GM18507 (cell line): ENCODE measurements at regions not wholly inside any gene's neighbourhood (a gene's known extent, or its start where the extent isn't known, plus 50 kb on each side); places are given as distances from the start of the nearest gene placed in this dataset.
"Not testable (repeated sequence)": the region's sequence is repeated elsewhere in the genome, so short reads cannot be mapped to it uniquely, and the experiment has no call there.

Source experiments
- DNase-seq: peaks from one replicate; pipeline ENCODE4 v3.0.0; 2011; ENCODE audit warnings: low read depth; ENCODE audit not compliant: insufficient read length; ENCODE audit errors: extremely low spot score
- FAIRE-seq: peaks from 2 replicates; lab custom pipeline; 2011; peaks lifted over from hg19 to GRCh38; lab: Jason Lieb, UNC

- FAIRE-seq (no peak), DNase-seq (no peak)
These were observed 94.1 kb downstream of the SNX5 start for GRCh38 chr20:17874271-17875105.

- FAIRE-seq (no peak), DNase-seq (no peak)
These were observed 95.0 kb downstream of the SNX5 start for GRCh38 chr20:17873410-17874270.

DNA sequence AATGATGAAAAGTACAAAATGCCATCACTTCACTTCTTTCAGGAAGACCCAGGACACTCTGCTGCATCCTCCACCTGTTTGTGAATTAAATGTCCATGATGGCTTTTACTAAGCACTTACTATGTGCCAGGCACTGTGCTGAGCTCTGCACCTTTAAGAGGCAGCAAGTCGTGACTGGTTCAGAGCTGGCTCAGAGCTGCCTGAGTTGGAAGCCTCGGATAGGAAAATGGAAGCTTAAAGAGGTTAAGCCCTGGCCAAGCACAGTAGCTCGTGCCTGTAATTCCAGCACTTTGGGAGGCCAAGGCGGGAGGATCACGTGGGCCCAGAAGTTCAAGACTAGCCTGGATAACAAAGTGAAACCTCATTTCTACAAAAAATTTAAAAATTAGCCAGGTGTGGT is 95.6 kb downstream of the SNX5 start:
- FAIRE-seq = no peak
- DNase-seq = no peak

- FAIRE-seq (no peak), DNase-seq (no peak)
These were observed 96.2 kb downstream of the SNX5 start for GRCh38 chr20:17872434-17872833.

DNA sequence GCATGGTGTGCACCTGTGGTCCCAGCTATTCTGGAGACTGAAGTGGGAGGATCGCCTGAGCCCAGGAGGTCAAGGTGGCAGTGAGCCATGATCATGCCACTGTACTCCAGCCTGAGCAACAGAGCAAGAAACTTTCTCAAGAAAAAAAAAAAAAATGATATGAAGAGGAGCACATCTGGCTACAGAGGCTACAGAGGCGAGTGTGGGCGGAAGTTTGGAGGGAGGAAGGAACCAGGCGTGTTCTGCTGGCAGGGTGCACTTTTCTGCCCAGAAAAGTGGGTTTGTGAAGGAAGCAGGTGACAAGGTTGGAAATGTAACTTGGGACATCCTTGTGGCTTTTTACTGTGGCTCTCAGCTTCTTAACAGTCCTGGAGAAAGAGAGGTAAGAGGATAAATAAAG is 96.7 kb downstream of the SNX5 start:
- FAIRE-seq (no peak), DNase-seq (no peak)

DNA sequence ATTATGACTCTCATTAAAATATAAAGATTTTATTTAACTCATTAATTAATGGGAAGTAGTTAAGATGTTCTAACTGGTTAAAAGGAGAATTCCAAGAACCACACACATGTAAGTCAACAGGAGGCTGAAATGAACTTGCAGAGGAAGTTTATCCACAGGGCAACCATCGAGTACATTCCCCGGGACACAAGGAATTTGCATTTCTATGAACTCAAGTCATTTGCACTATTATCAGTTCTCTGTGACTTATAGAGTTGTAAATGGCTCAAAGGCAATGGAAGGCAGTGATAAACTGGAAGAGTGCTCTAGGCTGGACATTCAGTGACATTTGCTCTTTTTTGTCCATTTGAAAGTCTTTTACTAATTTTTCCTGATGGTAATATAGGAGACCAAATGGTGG is 97.4 kb downstream of the SNX5 start:
- FAIRE-seq (no peak), DNase-seq (no peak)

- DNase-seq = no peak
- no peak for FAIRE-seq
These were observed 98.4 kb downstream of the SNX5 start for GRCh38 chr20:17870086-17870740.

DNA sequence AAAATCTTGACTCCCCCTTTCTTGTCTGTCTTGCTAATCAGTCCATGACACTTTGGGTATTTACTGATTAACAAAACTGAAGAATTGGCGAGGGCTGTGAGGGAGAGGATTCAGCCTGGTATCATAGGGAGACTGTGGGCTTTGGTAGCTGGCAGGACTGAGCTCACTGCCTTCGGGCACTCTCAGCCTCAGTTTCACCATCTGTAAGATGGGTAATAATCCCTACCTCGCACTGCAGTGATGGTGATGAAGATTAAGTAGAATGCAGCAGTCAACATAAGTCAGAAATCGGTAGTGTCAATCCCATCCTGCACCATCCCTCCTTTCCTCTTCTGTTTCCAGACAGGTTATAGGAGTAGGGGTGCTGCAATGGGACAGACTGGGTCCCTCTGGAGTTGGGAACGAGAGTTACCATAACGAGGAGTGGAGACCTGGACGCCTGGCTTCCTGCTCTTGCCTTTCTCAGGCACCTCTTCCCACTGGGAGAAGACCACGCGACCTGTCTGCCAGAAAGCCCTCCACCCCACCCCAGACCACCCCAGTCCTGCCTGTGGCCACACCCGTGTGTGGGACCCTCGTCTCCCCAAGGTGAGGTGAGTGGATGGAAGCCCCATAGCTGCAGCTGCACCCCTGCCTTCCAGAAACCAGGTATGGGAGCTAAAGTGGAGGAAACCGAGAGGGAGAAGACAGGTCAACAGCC is 99.1 kb downstream of the SNX5 start:
- DNase-seq (no peak), FAIRE-seq (no peak)

- DNase-seq (no peak), FAIRE-seq (no peak)
These were observed 99.8 kb downstream of the SNX5 start for GRCh38 chr20:17868700-17869231.

DNA sequence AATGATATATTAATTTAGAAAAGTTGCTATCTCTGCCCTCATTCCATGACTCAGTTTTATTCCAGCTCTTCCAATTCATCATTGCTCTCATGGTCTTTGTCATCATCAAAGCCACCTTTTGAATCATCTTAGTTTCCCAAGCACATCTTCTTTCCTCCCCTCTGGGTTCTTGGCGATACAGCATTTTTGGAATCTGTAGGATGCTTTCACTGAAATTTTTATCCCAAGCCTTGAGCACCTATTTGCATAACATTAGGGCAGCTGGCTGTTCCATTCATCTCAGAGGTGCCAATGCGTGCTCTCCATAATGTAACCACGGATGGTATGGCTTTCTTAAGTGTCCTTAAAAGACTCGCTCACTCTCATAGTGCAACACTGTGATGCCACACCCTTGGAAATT is 100.4 kb downstream of the SNX5 start:
- FAIRE-seq (no peak), DNase-seq (no peak)

GRCh38 chr20:17867131-17867925 is 101.3 kb downstream of the SNX5 start:
- FAIRE-seq = no peak
- no peak for DNase-seq

- DNase-seq = no peak
- no peak for FAIRE-seq
These were observed 102.2 kb downstream of the SNX5 start for GRCh38 chr20:17866234-17867001.

GRCh38 chr20:17863577-17864292 is 104.9 kb downstream of the SNX5 start:
- DNase-seq = no peak
- no peak for FAIRE-seq

DNA sequence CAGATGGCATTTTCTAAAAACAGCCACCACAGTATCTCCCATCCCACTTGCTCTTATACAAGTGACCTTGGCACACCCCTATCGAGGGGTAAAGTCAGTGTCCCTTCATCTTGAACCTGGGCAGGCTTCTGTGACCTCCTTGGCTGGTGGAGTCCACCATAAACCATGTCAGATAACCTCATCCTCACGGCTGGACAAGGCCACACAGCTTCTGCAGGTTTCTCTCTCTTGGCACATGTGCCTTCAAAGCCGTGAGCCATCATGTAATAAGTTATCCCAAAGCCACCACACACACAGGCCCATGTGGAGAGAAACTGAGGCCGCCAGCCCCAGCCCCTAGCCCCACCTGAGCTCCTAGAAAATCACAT is 105.4 kb downstream of the SNX5 start:
- FAIRE-seq (no peak), DNase-seq (no peak)

- no peak for DNase-seq
- no peak for FAIRE-seq
These were observed 106.4 kb downstream of the SNX5 start for GRCh38 chr20:17862171-17862570.

DNA sequence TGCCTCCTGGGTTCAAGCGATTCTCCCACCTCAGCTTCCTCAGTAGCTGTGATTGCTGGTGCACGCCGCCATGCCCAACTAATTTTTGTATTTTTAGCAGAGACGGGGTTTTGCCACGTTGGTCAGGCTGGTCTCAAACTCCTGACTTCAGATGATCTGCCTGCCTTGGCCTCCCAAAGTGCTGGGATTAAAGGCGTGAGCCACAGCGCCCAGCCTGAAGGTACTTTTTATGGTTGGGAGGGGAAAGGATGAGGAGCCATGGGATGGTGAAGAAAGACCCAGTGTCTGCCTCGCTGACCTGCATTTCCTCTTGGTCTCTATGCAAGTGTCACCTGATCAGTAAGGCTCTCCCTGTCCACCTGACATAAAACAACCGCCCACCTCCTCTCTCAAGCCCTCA is 107.0 kb downstream of the SNX5 start:
- not testable (repeated sequence) for FAIRE-seq, DNase-seq
